NCI-H2107 treated with DMSO at 0.1 percent for 48 hours (cell line): ENCODE measurements at regions not wholly inside any gene's neighbourhood (a gene's known extent, or its start where the extent isn't known, plus 50 kb on each side); places are given as distances from the start of the nearest gene placed in this dataset.

ENCODE experiments used
- DNase-seq: peaks from one replicate; lab custom pipeline; 2025; ENCODE audit not compliant: unreplicated experiment; lab: John Stamatoyannopoulos, UW

GRCh38 chr5:17690473-17690872 lies 56.2 kb downstream of the TAF11L14 start:
- no peak for DNase-seq

- DNase-seq = no peak
Observed at GRCh38 chr5:17691762-17692161, 57.5 kb downstream of the TAF11L14 start.

DNA sequence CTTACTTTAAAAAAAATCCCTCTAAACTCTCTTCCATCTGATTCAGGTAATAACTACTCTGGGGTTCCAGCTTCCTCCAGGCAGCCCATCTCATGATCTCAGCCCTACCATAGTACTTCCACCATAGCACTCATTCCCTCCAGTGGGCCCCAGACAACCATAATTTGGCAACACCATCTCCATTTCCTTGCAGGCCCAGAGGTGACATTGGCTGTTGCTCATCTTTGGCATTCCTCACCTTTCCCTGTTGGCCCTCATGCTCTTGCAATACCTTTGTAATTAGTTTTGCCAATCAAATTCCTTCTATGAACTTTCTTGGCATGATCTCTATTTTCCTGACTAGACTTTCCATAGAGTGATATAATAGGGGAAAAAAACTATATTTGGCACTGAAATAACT lies 60.1 kb downstream of the TAF11L14 start:
- no peak for DNase-seq

DNA sequence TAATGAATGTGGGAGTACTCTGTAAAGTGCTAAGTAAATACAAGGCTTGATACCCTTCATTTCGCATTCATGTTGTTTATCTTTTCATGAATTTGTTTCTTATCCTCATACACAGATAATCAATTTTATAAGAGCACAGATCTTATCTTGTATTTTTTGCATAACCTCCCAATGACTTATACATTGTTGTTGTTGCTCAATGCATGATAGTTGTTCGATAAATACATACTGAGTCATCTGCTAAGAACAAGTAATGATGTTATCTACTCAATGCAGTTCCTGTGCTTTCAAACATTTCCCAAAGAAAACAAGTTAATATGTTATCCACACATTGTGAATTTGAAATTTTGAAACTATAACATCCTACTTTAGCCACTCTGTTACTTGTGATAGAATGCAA lies 60.7 kb downstream of the TAF11L14 start:
- no peak for DNase-seq

DNA sequence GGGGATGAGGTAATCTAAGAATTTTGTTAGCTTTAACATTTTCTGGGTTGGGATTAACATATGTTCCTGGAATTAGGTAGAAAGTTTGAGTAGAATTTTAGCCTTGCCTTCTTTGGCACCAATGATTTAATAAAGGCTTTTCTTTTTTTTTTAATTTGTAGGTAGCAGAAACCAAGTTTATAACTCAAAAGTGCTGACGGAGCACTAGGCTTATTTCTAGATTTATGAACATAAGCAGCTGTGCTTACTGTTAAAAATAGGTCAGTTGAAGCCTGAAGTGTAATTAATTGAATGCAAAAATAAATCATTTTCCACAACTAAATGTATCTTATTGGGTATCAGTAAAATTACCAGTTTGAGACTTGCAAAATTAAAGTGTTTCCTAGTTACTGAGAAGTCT lies 62.4 kb downstream of the TAF11L14 start:
- DNase-seq = no peak

DNA sequence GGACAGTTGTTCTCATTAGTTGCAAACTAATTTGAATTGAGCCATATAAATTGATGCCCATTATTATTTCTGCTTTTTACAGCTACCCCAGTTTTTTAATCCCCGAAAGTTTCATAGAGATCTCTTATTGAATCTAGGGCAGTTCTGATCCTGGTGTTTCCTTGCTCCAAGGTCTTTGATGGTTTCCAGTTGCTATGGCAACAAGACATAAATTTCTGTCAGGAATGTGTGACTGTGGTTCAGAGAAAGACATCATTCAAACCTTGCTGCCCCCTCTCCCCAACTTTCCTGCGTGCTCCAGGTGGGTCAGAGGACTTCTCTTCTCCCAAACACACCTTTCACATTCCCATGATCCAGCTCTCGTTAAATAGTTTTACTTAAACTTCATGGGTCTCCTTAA lies 63.4 kb downstream of the TAF11L14 start:
- no peak for DNase-seq

DNA sequence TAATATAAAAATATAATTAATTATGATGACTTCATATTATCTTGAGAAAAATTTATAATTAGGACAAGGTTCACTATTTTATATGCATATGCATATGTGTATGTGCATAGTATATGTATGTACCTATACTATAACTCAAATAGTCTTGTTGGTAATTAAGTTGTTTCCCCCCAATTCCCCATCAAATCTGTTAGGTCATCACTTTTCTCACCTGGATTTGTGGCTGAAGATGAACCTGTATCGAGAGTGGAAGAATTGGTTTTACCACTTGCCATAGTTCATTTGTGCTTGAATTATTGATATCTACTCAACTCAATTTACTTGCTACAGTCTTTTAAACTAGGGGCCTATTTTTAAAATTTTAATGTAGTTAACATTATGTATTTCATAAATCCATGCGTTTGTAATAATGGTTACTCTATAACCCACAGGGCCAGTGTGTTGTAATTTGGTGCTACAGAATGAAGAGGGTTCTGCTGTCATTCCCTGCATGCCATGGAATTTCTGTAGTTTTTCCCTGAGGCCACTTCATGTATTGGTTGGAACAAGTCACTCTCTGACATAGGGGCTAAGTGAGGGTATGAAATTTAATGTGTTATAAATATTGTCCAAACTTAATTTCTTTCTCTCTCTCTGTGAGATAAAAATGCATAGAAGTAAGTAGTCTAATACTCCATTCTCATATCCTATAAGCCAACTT lies 74.9 kb downstream of the TAF11L14 start:
- DNase-seq = no peak

GRCh38 chr5:17713301-17713700 lies 79.0 kb downstream of the TAF11L14 start:
- DNase-seq = no peak

DNA sequence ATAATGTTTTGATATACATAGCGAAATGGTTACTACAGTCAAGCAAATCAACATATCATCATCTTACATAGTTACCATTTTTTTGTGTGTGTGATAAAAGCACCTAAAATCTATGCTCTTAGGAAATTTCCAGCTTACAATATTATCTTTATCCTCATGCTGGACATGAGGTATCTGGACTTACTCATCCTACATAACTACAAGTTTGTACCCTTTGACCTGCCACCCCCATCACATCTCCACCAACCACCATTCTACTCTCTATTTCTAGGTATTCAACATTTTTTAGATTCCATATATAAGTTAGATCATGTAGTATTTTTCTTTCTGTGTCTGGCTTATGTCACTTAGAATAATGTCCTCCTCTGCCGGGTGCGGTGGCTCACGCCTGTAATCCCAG lies 79.9 kb downstream of the TAF11L14 start:
- DNase-seq = no peak

DNA sequence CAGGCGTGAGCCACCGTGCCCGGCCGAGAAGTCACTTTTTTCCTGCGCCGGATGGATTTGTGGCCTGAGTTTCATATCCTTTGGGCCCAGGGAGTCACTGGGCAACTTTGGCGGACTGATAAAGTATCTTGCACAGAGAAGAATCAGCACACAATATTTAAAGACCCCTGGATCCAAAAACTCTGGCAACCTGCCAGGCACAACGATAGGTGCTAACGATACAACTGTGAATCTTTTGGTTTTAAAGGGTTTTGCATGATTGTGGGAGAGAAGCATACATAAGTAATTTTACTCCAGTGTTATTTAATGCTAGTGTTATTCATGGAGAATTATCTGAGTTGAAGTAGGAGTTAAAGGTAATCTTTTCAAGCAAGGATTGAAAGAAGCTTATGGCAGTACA lies 85.3 kb downstream of the TAF11L14 start:
- no peak for DNase-seq

GRCh38 chr5:17720071-17720470 lies 85.8 kb downstream of the TAF11L14 start:
- no peak for DNase-seq

GRCh38 chr5:17723876-17724275 lies 89.6 kb downstream of the TAF11L14 start:
- no peak for DNase-seq

- DNase-seq = no peak
Observed at GRCh38 chr5:17727098-17727497, 92.8 kb downstream of the TAF11L14 start.

DNA sequence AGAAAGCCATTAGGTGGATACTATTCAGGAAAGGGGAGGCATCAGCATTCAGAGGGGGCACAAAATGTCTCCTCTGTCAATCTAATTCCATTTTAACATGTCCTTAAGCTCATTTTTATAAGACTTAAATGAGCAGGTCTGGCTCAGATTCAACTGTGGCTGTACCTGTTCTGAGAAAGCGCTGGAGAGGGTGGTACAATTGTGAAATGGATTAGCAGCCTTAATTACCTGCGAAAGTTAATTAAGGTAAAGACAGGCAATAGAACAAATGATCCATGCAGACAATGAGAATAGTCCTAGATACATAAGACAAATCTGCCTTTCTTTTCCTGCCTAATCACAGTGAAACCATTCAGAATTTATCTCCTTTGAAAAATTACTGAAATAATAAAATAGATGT lies 96.2 kb downstream of the TAF11L14 start:
- DNase-seq = no peak

DNA sequence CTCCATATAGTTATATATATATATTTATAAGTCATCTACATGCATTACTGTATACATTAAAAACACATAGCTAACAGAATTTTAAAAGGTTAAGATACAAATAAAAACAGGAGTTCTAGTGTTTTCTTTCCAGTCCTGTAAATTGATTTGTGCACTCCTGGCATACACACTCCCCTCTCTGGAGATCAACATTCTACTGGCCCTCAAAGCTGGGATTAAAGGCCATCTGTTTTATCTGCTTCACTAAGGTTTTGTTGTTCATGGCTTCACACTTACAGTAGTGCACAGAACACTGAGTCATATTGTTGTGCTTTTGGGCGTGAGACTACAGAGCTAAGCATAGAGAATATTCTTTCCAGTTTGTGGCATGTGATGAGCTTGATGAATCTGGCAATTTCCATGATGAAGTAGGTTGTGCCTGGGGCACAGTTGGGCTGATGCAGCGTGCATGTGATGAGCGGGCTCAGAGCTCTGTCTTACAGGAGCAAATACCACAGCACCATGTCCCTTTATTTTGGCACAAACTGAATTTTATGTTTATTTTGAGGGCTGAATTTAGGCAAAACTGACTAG lies 98.2 kb downstream of the TAF11L14 start:
- DNase-seq = no peak

GRCh38 chr5:17734011-17734410 lies 99.8 kb downstream of the TAF11L14 start:
- DNase-seq = no peak

- DNase-seq = no peak
Observed at GRCh38 chr5:17735761-17736160, 101.5 kb downstream of the TAF11L14 start.

- no peak for DNase-seq
Observed at GRCh38 chr5:17737092-17737491, 102.8 kb downstream of the TAF11L14 start.

- no peak for DNase-seq
Observed at GRCh38 chr5:17738446-17738845, 104.2 kb downstream of the TAF11L14 start.

DNA sequence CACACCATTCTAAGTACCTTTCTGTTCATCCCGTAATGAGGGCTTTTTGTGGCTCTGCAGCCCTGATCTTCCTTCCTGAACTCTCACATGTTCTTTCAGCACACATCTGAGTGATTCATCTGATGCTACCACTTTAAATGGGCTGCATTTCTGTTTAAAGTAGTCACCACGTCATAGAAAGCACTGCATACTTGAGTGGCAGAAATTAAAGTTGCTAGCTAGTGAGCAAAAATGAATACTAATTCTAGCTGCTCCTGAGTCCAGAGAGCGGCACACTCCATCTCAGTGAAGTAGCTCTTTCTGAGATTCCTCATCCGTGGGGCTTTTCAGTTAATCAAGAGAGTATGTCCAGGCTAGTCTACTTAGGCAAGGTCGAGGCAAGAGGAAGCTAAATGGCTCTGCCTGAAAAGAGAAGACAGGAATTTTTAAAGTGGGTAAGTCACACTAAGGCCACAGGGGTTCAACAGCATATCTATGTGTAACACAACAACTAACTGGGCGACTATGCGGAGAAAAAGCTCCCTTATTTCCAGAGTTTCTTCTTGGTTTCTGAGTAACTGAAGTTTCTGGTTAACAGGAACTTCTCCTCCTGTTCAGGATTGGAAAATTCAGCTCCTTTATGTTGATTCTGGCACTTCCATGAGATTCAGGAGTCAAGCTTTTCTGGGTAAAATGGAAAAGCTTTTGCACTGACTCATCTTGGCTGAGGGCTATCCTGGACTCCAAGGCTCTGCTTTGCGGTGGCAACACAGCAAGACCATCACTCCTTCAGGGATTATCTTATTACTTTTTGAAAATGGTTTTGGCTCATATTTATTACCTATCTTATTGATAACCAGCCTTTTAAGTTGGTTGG lies 109.5 kb downstream of the TAF11L14 start:
- DNase-seq = no peak

DNA sequence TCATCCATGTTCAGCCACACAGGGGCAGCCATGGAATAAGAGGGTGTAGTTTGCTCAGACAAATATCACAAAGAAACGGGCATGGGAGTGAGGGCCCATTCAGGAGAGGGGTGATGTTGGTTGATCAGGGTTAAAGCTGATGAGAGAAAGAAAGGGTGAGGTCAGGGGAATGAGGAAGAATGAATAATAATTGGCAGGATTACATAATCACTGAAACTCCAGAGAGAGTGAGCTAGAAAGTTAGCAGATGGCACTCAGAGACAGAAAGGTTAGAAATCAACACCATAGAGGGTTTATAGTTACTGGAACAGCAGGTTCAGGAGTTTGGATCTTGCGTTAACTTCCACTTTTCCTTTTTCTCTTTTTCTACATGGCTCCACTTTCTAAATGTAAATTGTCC lies 113.9 kb downstream of the TAF11L14 start:
- no peak for DNase-seq

DNA sequence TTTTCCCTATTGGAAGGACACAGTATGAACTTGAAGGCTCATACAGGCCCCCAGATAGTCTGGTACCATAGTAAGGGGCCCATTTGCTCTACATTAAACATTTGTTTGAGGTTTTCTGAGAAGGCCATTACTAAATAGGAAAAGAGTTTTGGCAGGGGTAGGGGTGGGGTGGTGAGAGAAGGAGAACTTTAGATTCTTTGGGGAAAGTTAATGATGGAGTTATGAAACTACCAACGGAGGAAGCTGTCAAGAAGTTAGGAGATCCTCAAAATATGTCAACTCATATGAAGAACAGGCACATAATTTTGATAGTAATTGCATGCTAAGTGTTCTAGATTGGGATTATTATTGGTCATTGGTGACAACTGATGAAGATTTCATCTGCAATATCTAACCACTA lies 114.7 kb downstream of the TAF11L14 start:
- DNase-seq = no peak
